ENCODE measurements at regions not wholly inside any gene's neighbourhood (a gene's known extent, or its start where the extent isn't known, plus 50 kb on each side); places are given as distances from the start of the nearest gene placed in this dataset.

- ChIA-PET CTCF (no interaction called here), POLR2A (ENCODE audit: low non-redundant PET) (no interaction called here)
- H3K27ac ChIP-seq: no peak overlapping the region
- TF ChIP-seq, protein P1, sequence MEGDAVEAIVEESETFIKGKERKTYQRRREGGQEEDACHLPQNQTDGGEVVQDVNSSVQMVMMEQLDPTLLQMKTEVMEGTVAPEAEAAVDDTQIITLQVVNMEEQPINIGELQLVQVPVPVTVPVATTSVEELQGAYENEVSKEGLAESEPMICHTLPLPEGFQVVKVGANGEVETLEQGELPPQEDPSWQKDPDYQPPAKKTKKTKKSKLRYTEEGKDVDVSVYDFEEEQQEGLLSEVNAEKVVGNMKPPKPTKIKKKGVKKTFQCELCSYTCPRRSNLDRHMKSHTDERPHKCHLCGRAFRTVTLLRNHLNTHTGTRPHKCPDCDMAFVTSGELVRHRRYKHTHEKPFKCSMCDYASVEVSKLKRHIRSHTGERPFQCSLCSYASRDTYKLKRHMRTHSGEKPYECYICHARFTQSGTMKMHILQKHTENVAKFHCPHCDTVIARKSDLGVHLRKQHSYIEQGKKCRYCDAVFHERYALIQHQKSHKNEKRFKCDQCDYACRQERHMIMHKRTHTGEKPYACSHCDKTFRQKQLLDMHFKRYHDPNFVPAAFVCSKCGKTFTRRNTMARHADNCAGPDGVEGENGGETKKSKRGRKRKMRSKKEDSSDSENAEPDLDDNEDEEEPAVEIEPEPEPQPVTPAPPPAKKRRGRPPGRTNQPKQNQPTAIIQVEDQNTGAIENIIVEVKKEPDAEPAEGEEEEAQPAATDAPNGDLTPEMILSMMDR (conservative IDR thresholded peaks at IDR 0.05; ENCODE audit: low read depth): no peak
- DNase-seq (ENCODE audit: low spot score): no peak
Measured at GRCh38 chr6:1100269-1100668, 211.6 kb upstream of the FOXQ1 start.

DNA sequence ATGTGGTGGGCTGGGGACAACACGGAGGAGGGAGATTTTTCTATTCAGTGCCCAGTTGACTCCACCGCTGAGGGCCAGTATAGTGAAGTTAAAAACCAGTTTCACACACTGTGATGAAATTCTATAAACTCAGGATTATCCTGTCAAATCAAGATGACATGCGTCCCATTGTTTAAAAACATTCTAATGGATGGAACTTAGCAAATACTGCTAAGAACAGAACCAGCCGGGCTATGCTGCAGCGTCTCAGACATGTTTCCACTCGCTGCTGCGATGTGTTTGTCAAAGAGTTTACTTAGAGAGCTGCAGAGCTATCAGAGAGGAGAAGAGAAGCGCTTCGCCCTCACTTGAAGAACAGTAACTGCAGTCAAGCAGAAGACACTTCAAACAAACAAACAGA is 212.6 kb upstream of the FOXQ1 start:
- CTCF ChIA-PET: no interaction called here

GRCh38 chr6:1096967-1097765 is 214.7 kb upstream of the FOXQ1 start:
- TF ChIP-seq, protein P1 (conservative IDR thresholded peaks at IDR 0.05; ENCODE audit: low read depth): no peak
- DNase-seq (ENCODE audit: low spot score): no peak
- ChIA-PET POLR2A (ENCODE audit: low non-redundant PET) (no interaction called here), CTCF (no interaction called here)
- no peak overlapping the region for H3K27ac ChIP-seq

More for the DNA sequence above, 212.6 kb upstream of the FOXQ1 start:
- DNase-seq (ENCODE audit: low spot score): peak; percentile 17
- POLR2A ChIA-PET (ENCODE audit: low non-redundant PET): no interaction called here
- H3K27ac ChIP-seq: peak overlapping the region; percentile 75
- TF ChIP-seq, protein P1 (conservative IDR thresholded peaks at IDR 0.05; ENCODE audit: low read depth): no peak

- TF ChIP-seq, protein P1 (conservative IDR thresholded peaks at IDR 0.05; ENCODE audit: low read depth): no peak
- peak overlapping the region; percentile 76 for H3K27ac ChIP-seq
- POLR2A ChIA-PET (ENCODE audit: low non-redundant PET): no interaction called here
- no peak for DNase-seq (ENCODE audit: low spot score)
- CTCF ChIA-PET: no interaction called here
Measured at GRCh38 chr6:1094306-1094705, 217.6 kb upstream of the FOXQ1 start.

DNA sequence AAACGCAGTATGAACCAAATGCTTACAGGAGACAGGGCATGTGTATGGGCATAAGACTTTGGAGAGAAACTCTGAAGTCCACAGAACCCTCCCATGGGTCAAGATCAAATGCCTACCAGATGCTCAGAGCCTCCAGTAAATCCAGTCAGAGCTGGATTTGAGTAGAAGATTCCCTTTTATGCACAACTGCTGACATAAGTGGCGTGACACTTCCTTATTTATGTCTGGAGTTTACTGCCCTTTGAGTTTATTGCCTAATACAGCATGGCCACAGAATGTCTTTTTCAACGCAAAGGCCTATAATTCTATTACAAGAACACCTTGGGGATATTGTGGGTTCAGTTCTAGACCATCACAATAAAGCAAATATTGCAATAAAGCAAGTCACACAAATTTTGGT is 220.0 kb upstream of the FOXQ1 start:
- ChIA-PET CTCF (no interaction called here), POLR2A (ENCODE audit: low non-redundant PET) (no interaction called here)
- DNase-seq (ENCODE audit: low spot score): no peak
- no peak overlapping the region for H3K27ac ChIP-seq
- TF ChIP-seq, protein P1 (conservative IDR thresholded peaks at IDR 0.05; ENCODE audit: low read depth): no peak

DNA sequence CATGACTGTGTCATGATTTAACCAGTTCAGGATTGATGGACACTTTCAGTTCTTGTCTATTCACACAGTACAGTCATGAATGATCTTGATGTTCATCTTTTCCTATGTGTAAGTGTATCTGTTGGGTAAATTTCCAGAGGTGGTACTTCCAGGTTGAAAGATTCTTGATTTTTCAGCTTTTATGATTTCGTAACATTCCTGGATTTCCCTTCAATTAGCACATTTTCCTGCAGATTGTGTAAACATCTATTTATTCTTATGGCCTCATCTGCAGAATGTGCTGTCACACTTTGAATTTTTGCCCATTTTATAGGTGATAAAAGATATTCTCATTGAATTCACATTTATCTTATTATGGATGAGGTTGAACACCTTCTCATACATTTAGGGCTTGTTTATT is 222.0 kb upstream of the FOXQ1 start:
- CTCF ChIA-PET: interaction anchor here (0.6 kb wide), 1 partner anchor 76 kb away, joined by 3 read pairs; no protein-coding TSS in a partner anchor
- TF ChIP-seq, protein P1 (conservative IDR thresholded peaks at IDR 0.05; ENCODE audit: low read depth): no peak
- DNase-seq (ENCODE audit: low spot score): no peak
- POLR2A ChIA-PET (ENCODE audit: low non-redundant PET): no interaction called here
- H3K27ac ChIP-seq: no peak overlapping the region

Data from RWPE1 (cell line).